ENCODE measurements at regions not wholly inside any gene's neighbourhood (a gene's known extent, or its start where the extent isn't known, plus 50 kb on each side); places are given as distances from the start of the nearest gene placed in this dataset.

DNA sequence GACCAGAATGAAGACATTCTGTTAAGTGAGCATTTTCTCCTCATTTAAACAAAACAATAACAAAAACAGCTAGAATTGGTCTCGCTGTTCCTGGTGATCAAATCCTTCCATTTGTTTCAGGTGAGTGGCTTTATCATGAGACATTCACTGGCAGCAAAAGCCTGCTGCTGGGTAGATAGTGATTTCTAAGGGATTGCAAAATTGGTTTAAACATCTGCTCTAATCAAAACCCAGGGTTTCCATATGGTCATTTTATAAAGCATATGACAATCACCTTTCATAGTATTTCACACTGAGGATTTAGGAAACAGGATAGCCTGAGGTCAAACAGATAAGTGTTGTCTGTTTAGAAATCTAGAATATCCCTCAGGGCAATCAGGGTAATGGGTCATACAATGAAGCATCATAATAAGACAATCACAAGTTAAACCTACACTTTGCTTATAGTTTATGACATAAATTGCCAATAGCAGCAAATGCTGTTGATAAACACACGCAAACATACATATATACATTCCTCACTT is 769.6 kb upstream of the C9orf72 start:
- Histone ChIP-seq H3K27ac (ENCODE audit: extremely low read depth, low read depth, low read length) (no peak overlapping the region), H3K4me2 (ENCODE audit: insufficient read depth, low read length) (no peak overlapping the region), H3K27me3 (ENCODE audit: control insufficient read depth in 2 of 2, insufficient read depth in 2 of 2, low read length in 2 of 2) (no peaks in the 10 kb centered on the region), H2AFZ (ENCODE audit: low read depth, low read length) (no peak overlapping the region), H3K9me1 (ENCODE audit: control insufficient read depth, insufficient read depth, low read length) (no peaks in the 10 kb centered on the region), H4K20me1 (replicated peaks; ENCODE audit: control insufficient read depth, insufficient read depth, low read length) (no peaks in the 10 kb centered on the region), H3K4me1 (replicated peaks in 1 of 2; ENCODE audit: control insufficient read depth in 2 of 2, insufficient read depth in 2 of 2, low read length in 2 of 2) (no peaks in the 10 kb centered on the region), H3K9ac (ENCODE audit: insufficient read depth in 1 of 2, low read depth in 2 of 2, low read length in 2 of 2) (no peak overlapping the region), H3K79me2 (ENCODE audit: control insufficient read depth, insufficient read depth, low read length) (no peaks in the 10 kb centered on the region), H3K9me3 (replicated peaks; ENCODE audit: control insufficient read depth, insufficient read depth, low read depth, low read length) (no peaks in the 10 kb centered on the region), H3K4me3 (no peak overlapping the region), H3K36me3 (ENCODE audit: control insufficient read depth, insufficient read depth, low read length) (no peaks in the 10 kb centered on the region)
- WGBS (ENCODE audit: insufficient coverage, low coverage, missing lambda C conversion rate), result 0% methylated on average over 1 of the region's 2 CpGs
- CTCF ChIA-PET (ENCODE audit: low intra/inter-chr PET ratio), result no interaction called here
- BruUV-seq (replicated peaks), result no TSS peak
- no peak for ATAC-seq
- intact Hi-C loops (cut with micrococcal nuclease) (no loop called here), in situ Hi-C loops (cut with MboI) (no loop called here)
- FAIRE-seq, result no peak
- TF ChIP-seq, protein P1, sequence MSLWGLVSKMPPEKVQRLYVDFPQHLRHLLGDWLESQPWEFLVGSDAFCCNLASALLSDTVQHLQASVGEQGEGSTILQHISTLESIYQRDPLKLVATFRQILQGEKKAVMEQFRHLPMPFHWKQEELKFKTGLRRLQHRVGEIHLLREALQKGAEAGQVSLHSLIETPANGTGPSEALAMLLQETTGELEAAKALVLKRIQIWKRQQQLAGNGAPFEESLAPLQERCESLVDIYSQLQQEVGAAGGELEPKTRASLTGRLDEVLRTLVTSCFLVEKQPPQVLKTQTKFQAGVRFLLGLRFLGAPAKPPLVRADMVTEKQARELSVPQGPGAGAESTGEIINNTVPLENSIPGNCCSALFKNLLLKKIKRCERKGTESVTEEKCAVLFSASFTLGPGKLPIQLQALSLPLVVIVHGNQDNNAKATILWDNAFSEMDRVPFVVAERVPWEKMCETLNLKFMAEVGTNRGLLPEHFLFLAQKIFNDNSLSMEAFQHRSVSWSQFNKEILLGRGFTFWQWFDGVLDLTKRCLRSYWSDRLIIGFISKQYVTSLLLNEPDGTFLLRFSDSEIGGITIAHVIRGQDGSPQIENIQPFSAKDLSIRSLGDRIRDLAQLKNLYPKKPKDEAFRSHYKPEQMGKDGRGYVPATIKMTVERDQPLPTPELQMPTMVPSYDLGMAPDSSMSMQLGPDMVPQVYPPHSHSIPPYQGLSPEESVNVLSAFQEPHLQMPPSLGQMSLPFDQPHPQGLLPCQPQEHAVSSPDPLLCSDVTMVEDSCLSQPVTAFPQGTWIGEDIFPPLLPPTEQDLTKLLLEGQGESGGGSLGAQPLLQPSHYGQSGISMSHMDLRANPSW (CRISPR knock-in tag; IDR thresholded peaks at IDR 0.05), result no peak
- TF ChIP-seq STAT5B (CRISPR knock-in tag; IDR thresholded peaks at IDR 0.05), result no peak
- POLR2A ChIA-PET, result no interaction called here
- no peak for DNase-seq (ENCODE audit: extremely low read depth in 1 of 4, low spot score in 3 of 4)

DNA sequence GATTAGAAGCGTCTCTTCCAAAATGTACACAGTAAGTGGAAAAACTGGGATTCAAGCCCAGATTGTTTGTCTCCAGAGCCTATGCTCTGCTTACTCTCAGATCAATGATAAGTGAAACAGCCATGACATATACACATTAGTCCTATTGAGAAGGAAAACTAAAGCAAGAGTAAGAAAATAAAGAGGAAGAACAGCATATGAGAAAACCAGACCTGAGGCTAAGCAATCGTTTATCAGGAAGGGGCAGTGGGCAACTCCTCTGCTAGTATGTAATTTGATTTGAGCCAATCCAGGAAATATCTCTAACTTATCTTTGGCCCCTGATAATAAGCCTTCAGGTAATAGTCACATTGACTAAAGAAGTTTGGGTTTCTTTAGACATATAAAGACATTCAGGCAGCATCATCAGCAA is 789.9 kb upstream of the C9orf72 start:
- Histone ChIP-seq H3K27me3 (ENCODE audit: control insufficient read depth in 2 of 2, insufficient read depth in 2 of 2, low read length in 2 of 2) (no peaks in the 10 kb centered on the region), H3K4me3 (no peak overlapping the region), H3K9me1 (ENCODE audit: control insufficient read depth, insufficient read depth, low read length) (no peaks in the 10 kb centered on the region), H3K27ac (ENCODE audit: extremely low read depth, low read depth, low read length) (no peak overlapping the region), H2AFZ (ENCODE audit: low read depth, low read length) (no peak overlapping the region), H3K79me2 (ENCODE audit: control insufficient read depth, insufficient read depth, low read length) (no peaks in the 10 kb centered on the region), H3K4me2 (ENCODE audit: insufficient read depth, low read length) (no peak overlapping the region), H3K9ac (ENCODE audit: insufficient read depth in 1 of 2, low read depth in 2 of 2, low read length in 2 of 2) (no peak overlapping the region), H3K36me3 (ENCODE audit: control insufficient read depth, insufficient read depth, low read length) (no peaks in the 10 kb centered on the region), H4K20me1 (replicated peaks; ENCODE audit: control insufficient read depth, insufficient read depth, low read length) (no peaks in the 10 kb centered on the region), H3K9me3 (replicated peaks; ENCODE audit: control insufficient read depth, insufficient read depth, low read depth, low read length) (no peaks in the 10 kb centered on the region), H3K4me1 (replicated peaks in 1 of 2; ENCODE audit: control insufficient read depth in 2 of 2, insufficient read depth in 2 of 2, low read length in 2 of 2) (no peaks in the 10 kb centered on the region)
- BruUV-seq (replicated peaks), result no TSS peak
- ATAC-seq (no peak), DNase-seq (ENCODE audit: extremely low read depth in 1 of 4, low spot score in 3 of 4) (no peak), FAIRE-seq (no peak)
- CTCF ChIA-PET (ENCODE audit: low intra/inter-chr PET ratio), result no interaction called here
- intact Hi-C loops (cut with micrococcal nuclease), result no loop called here
- in situ Hi-C loops (cut with MboI), result no loop called here
- POLR2A ChIA-PET, result no interaction called here
- 0% methylated on average over 1 of the region's 2 CpGs for WGBS (ENCODE audit: insufficient coverage, low coverage, missing lambda C conversion rate)
- TF ChIP-seq ZNF174 (CRISPR knock-in tag; IDR thresholded peaks at IDR 0.05), result no peak
- TF ChIP-seq ARHGAP35 (IDR thresholded peaks at IDR 0.05; ENCODE audit: partially characterized antibody), result no peak
- no peak for TF ChIP-seq ZNF232 (CRISPR knock-in tag; IDR thresholded peaks at IDR 0.05)
- TF ChIP-seq THAP7 (CRISPR knock-in tag; IDR thresholded peaks at IDR 0.05), result no peak
- TF ChIP-seq CBX5 (IDR thresholded peaks at IDR 0.05; ENCODE audit: borderline replicate concordance, low read depth), result no peak
- no peak for TF ChIP-seq ZBTB34 (CRISPR knock-in tag; IDR thresholded peaks at IDR 0.05)
- TF ChIP-seq ARID1B (IDR thresholded peaks at IDR 0.05), result no peak
- no peak for TF ChIP-seq RBM34 (IDR thresholded peaks at IDR 0.05; ENCODE audit: borderline replicate concordance, insufficient read depth, low read length)
- TF ChIP-seq PHF20 (IDR thresholded peaks at IDR 0.05; ENCODE audit: partially characterized antibody), result no peak
- TF ChIP-seq TGIF2 (CRISPR knock-in tag; IDR thresholded peaks at IDR 0.05), result no peak
- no peak for TF ChIP-seq KDM4B (IDR thresholded peaks at IDR 0.05; ENCODE audit: borderline replicate concordance in 2 of 2, low read depth in 1 of 2)

Measured in K562 (cell line).